ENCODE measurements at regions not wholly inside any gene's neighbourhood (a gene's known extent, or its start where the extent isn't known, plus 50 kb on each side); places are given as distances from the start of the nearest gene placed in this dataset.

GRCh38 chr11:21628641-21629040 lies 564.2 kb upstream of the ANO5 start:
- TF ChIP-seq ZNF274 (IDR thresholded peaks at IDR 0.05; ENCODE audit: low read depth, low read length) (no peak), SUZ12 (IDR thresholded peaks at IDR 0.05; ENCODE audit: extremely low read depth, insufficient read depth, insufficient read length) (no peak)
